A673 (cell line): ENCODE measurements at regions not wholly inside any gene's neighbourhood (a gene's known extent, or its start where the extent isn't known, plus 50 kb on each side); places are given as distances from the start of the nearest gene placed in this dataset.

Experiments
- CTCF ChIP-seq: fragments of 300-800, 200-600 bp; sonication (generic); conservative IDR thresholded peaks from 2 replicates; pipeline ENCODE4 v1.5.1; 2017; ENCODE audit warnings: low read depth, mild to moderate bottlenecking, antibody characterized with exemption, low read length, moderate library complexity, mixed read lengths
- EZH2 ChIP-seq: fragments of 200-600 bp; sonication (generic); IDR thresholded peaks from 2 replicates; pipeline ENCODE4 v1.6.1; 2017; ENCODE audit warnings: borderline replicate concordance, low read depth, mild to moderate bottlenecking, mixed read lengths, antibody characterized with exemption, low read length; ENCODE audit not compliant: poor library complexity, severe bottlenecking

GRCh38 chr10:111874576-111874975 is 309.0 kb downstream of the GPAM start:
- TF ChIP-seq CTCF: no peak
- no peak for TF ChIP-seq EZH2
